HL-60 (cell line): ENCODE measurements at regions not wholly inside any gene's neighbourhood (a gene's known extent, or its start where the extent isn't known, plus 50 kb on each side); places are given as distances from the start of the nearest gene placed in this dataset.

Experiments
- SPI1 ChIP-seq: IDR thresholded peaks from 2 replicates; pipeline ENCODE4 v1.6.1; 2012; ENCODE audit warnings: low read depth, mild to moderate bottlenecking, borderline replicate concordance
- TF ChIP-seq, protein P1 (sequence below): IDR thresholded peaks from 2 replicates; pipeline ENCODE4 v1.6.1; 2012; ENCODE audit warnings: low read depth; ENCODE audit not compliant: insufficient replicate concordance
- TF ChIP-seq, protein P2 (sequence below): IDR thresholded peaks from one replicate; pipeline ENCODE4 v1.5.1; 2011; ENCODE audit warnings: low read length, control low read depth, inconsistent platforms; ENCODE audit not compliant: insufficient read depth

- TF ChIP-seq, protein P1, sequence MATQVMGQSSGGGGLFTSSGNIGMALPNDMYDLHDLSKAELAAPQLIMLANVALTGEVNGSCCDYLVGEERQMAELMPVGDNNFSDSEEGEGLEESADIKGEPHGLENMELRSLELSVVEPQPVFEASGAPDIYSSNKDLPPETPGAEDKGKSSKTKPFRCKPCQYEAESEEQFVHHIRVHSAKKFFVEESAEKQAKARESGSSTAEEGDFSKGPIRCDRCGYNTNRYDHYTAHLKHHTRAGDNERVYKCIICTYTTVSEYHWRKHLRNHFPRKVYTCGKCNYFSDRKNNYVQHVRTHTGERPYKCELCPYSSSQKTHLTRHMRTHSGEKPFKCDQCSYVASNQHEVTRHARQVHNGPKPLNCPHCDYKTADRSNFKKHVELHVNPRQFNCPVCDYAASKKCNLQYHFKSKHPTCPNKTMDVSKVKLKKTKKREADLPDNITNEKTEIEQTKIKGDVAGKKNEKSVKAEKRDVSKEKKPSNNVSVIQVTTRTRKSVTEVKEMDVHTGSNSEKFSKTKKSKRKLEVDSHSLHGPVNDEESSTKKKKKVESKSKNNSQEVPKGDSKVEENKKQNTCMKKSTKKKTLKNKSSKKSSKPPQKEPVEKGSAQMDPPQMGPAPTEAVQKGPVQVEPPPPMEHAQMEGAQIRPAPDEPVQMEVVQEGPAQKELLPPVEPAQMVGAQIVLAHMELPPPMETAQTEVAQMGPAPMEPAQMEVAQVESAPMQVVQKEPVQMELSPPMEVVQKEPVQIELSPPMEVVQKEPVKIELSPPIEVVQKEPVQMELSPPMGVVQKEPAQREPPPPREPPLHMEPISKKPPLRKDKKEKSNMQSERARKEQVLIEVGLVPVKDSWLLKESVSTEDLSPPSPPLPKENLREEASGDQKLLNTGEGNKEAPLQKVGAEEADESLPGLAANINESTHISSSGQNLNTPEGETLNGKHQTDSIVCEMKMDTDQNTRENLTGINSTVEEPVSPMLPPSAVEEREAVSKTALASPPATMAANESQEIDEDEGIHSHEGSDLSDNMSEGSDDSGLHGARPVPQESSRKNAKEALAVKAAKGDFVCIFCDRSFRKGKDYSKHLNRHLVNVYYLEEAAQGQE: no peak
- TF ChIP-seq, protein P2, sequence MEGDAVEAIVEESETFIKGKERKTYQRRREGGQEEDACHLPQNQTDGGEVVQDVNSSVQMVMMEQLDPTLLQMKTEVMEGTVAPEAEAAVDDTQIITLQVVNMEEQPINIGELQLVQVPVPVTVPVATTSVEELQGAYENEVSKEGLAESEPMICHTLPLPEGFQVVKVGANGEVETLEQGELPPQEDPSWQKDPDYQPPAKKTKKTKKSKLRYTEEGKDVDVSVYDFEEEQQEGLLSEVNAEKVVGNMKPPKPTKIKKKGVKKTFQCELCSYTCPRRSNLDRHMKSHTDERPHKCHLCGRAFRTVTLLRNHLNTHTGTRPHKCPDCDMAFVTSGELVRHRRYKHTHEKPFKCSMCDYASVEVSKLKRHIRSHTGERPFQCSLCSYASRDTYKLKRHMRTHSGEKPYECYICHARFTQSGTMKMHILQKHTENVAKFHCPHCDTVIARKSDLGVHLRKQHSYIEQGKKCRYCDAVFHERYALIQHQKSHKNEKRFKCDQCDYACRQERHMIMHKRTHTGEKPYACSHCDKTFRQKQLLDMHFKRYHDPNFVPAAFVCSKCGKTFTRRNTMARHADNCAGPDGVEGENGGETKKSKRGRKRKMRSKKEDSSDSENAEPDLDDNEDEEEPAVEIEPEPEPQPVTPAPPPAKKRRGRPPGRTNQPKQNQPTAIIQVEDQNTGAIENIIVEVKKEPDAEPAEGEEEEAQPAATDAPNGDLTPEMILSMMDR: peak; percentile 34
- no peak for TF ChIP-seq SPI1
Measured at GRCh38 chr12:92608151-92609091, 94.4 kb upstream of the PLEKHG7 start.
